K562 (cell line): ENCODE measurements at regions not wholly inside any gene's neighbourhood (a gene's known extent, or its start where the extent isn't known, plus 50 kb on each side); places are given as distances from the start of the nearest gene placed in this dataset.

Experiments used
- ATAC-seq: fragments of 200-7000 bp; cut with Tn5 transposase; 3 replicates; pipeline ENCODE4 v1.9.1; 2020; ENCODE audit warnings: moderate library complexity
- BruUV-seq: library from RNA; stranded (reverse); fragments of 400-500 nt; replicated peaks from 2 replicates; lab custom pipeline; 2021; lab: Mats Ljungman, UMichigan
- CTCF ChIA-PET: fragments of 300-600 bp; formaldehyde crosslinking; extraction: SDS; loops from one replicate; lab custom pipeline; 2021; ENCODE audit warnings: low intra/inter-chr PET ratio; lab: Yijun Ruan, JAX
- POLR2A ChIA-PET: fragments of 300-600, 350-650 bp; sonication (Branson Sonifier 250); formaldehyde crosslinking; extraction: SDS; loops from one replicate; lab custom pipeline; 2021; ENCODE audit warnings: antibody characterized with exemption, inconsistent platforms; lab: Yijun Ruan, JAX
- DNase-seq, 4 experiments: peaks; one replicate each; pipeline versions ENCODE4 v3.0.0 to v3.0.0-alpha.2; 2011 to 2018; ENCODE audit warnings: low spot score in 3 of 4, mixed read lengths in 3 of 4; ENCODE audit errors: extremely low read depth in 1 of 4
- FAIRE-seq: peaks from 2 replicates; lab custom pipeline; 2011; peaks lifted over from hg19 to GRCh38; lab: Jason Lieb, UNC
- H2AFZ ChIP-seq: 2 replicates; pipeline ENCODE4 v1.6.0; 2011; ENCODE audit warnings: low read depth, low read length, control low read depth, inconsistent platforms
- H3K27ac ChIP-seq: fragments of 200-600 bp; 3 replicates; pipeline ENCODE4 v1.8.0; 2011; ENCODE audit warnings: low read depth, mild to moderate bottlenecking, control low read depth, inconsistent platforms, low read length, moderate library complexity, mixed read lengths; ENCODE audit errors: extremely low read depth
- H3K27me3 ChIP-seq, 2 experiments: fragments of 300-600 bp in 1 of 2; 2 replicates in 1 of 2; 3 replicates in 1 of 2; pipeline versions ENCODE4 v1.6.0 to v1.8.0; 2011; ENCODE audit warnings: inconsistent platforms in 2 of 2, low read length in 2 of 2, mild to moderate bottlenecking in 1 of 2, mixed read lengths in 1 of 2, moderate library complexity in 1 of 2; ENCODE audit not compliant: control insufficient read depth in 2 of 2, insufficient read depth in 2 of 2
- H3K36me3 ChIP-seq: fragments of 300-600 bp; 3 replicates; pipeline ENCODE4 v1.8.0; 2011; ENCODE audit warnings: mild to moderate bottlenecking, low read length, inconsistent platforms; ENCODE audit not compliant: control insufficient read depth, insufficient read depth
- H3K4me1 ChIP-seq, 2 experiments: fragments of 200-600 bp in 1 of 2; replicated peaks in 1 of 2; 2 replicates in 1 of 2; 3 replicates in 1 of 2; pipeline versions ENCODE4 v1.5.1 to v1.8.0; 2011; ENCODE audit warnings: inconsistent platforms in 2 of 2, low read length in 2 of 2, mild to moderate bottlenecking in 1 of 2, mixed read lengths in 1 of 2, moderate library complexity in 1 of 2; ENCODE audit not compliant: control insufficient read depth in 2 of 2, insufficient read depth in 2 of 2
- H3K4me2 ChIP-seq: 2 replicates; pipeline ENCODE4 v1.6.1; 2011; ENCODE audit warnings: low read length, control low read depth, inconsistent platforms, mixed read lengths; ENCODE audit not compliant: insufficient read depth
- H3K4me3 ChIP-seq: fragments of 200-600 bp; sonication (generic), shearing (Covaris generic); 2 replicates; pipeline ENCODE4 v1.5.1; 2016; ENCODE audit warnings: control low read depth, inconsistent platforms
- H3K79me2 ChIP-seq: fragments of 200-600 bp; 3 replicates; pipeline ENCODE4 v1.8.0; 2011; ENCODE audit warnings: low read length, inconsistent platforms; ENCODE audit not compliant: control insufficient read depth, insufficient read depth
- H3K9ac ChIP-seq, 2 experiments: 2 replicates each; pipeline versions ENCODE4 v1.6.0 to v1.6.1; 2011; ENCODE audit warnings: low read depth in 2 of 2, low read length in 2 of 2, control low read depth in 1 of 2, inconsistent platforms in 1 of 2, mild to moderate bottlenecking in 1 of 2, mixed read lengths in 1 of 2; ENCODE audit not compliant: insufficient read depth in 1 of 2
- H3K9me1 ChIP-seq: one replicate; pipeline ENCODE4 v1.6.0; 2011; ENCODE audit warnings: inconsistent platforms, mild to moderate bottlenecking, low read length, moderate library complexity; ENCODE audit not compliant: control insufficient read depth, insufficient read depth
- H3K9me3 ChIP-seq: replicated peaks from 2 replicates; pipeline ENCODE4 v1.5.1; 2011; ENCODE audit warnings: low read depth, low read length, inconsistent platforms; ENCODE audit not compliant: control insufficient read depth, insufficient read depth
- H4K20me1 ChIP-seq: replicated peaks from 2 replicates; pipeline ENCODE4 v1.6.1; 2011; ENCODE audit warnings: low read length, inconsistent platforms, mixed read lengths; ENCODE audit not compliant: control insufficient read depth, insufficient read depth
- C11orf30 ChIP-seq: fragments of 450-650 bp; IDR thresholded peaks from 2 replicates; pipeline ENCODE4 v1.6.1; 2016; ENCODE audit warnings: low read depth, mild to moderate bottlenecking
- ESRRA ChIP-seq: fragments of 450-650 bp; IDR thresholded peaks from 2 replicates; pipeline ENCODE4 v1.6.1; 2014; ENCODE audit warnings: low read depth, mild to moderate bottlenecking, moderate library complexity, borderline replicate concordance
- KAT7 ChIP-seq: sonication (generic); formaldehyde crosslinking; IDR thresholded peaks from 2 replicates; pipeline ENCODE4 v1.8.0; 2022; ENCODE audit warnings: missing genetic modification reagents, mild to moderate bottlenecking, borderline replicate concordance
- MAFG ChIP-seq: fragments of 450-650 bp; conservative IDR thresholded peaks from 2 replicates; pipeline ENCODE4 v1.6.1; 2016; ENCODE audit warnings: missing genetic modification characterization, missing compliant biosample characterization
- TAF9B ChIP-seq: fragments of 450-650 bp; IDR thresholded peaks from 2 replicates; pipeline ENCODE4 v1.6.1; 2018; ENCODE audit warnings: mild to moderate bottlenecking; ENCODE audit not compliant: partially characterized antibody
- ZNF316 ChIP-seq: fragments of 450-650 bp; IDR thresholded peaks from 2 replicates; pipeline ENCODE4 v1.6.1; 2016
- ZNF699 ChIP-seq: fragments of 250-450 bp; sonication (Bioruptor Pico); IDR thresholded peaks from 2 replicates; pipeline ENCODE4 v1.8.0; 2021; ENCODE audit warnings: mild to moderate bottlenecking, moderate library complexity; ENCODE audit not compliant: insufficient replicate concordance
- WGBS: fragments of 100-300 bp; shearing (Covaris generic); methylation state at CpG from one replicate; pipeline ENCODE4 v1.1.6; 2016; ENCODE audit warnings: low coverage, mixed read lengths; ENCODE audit not compliant: insufficient coverage; ENCODE audit errors: missing lambda C conversion rate; 5-methylcytosine and 5-hydroxymethylcytosine counted together
- in situ Hi-C: fragments of 300-500 bp; cut with MboI; formaldehyde crosslinking; loops from 4 replicates; pipeline ENCODE4 v1.15.0; 2018; ENCODE audit warnings: inconsistent platforms, mixed read lengths
- intact Hi-C: fragments of 100-400 bp; cut with micrococcal nuclease; formaldehyde crosslinking; loops from 2 replicates; pipeline ENCODE4 v1.14.2; 2022
- TF ChIP-seq, protein P1 (sequence below): fragments of 450-650 bp; IDR thresholded peaks from one replicate; pipeline ENCODE4 v1.6.1; 2018; ENCODE audit warnings: mild to moderate bottlenecking, moderate library complexity; ENCODE audit not compliant: partially characterized antibody
- TF ChIP-seq, protein P2 (sequence below), 2 experiments: IDR thresholded peaks in 1 of 2; conservative IDR thresholded peaks in 1 of 2; 2 replicates each; pipeline ENCODE4 v1.6.1; 2016; ENCODE audit warnings: low read depth in 2 of 2, mild to moderate bottlenecking in 1 of 2, missing compliant biosample characterization in 1 of 2, missing genetic modification characterization in 1 of 2, moderate library complexity in 1 of 2

- TF ChIP-seq, protein P1, sequence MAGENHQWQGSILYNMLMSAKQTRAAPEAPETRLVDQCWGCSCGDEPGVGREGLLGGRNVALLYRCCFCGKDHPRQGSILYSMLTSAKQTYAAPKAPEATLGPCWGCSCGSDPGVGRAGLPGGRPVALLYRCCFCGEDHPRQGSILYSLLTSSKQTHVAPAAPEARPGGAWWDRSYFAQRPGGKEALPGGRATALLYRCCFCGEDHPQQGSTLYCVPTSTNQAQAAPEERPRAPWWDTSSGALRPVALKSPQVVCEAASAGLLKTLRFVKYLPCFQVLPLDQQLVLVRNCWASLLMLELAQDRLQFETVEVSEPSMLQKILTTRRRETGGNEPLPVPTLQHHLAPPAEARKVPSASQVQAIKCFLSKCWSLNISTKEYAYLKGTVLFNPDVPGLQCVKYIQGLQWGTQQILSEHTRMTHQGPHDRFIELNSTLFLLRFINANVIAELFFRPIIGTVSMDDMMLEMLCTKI, result no peak
Observed at GRCh38 chr12:127165567-127166392, 1101.2 kb upstream of the TMEM132C start (continued).

GRCh38 chr12:127169321-127170181 is 1097.4 kb upstream of the TMEM132C start:
- Histone ChIP-seq H3K79me2 (no peaks in the 10 kb centered on the region; the same call in 2 of the 3 replicates), H3K27me3 (no peaks in the 10 kb centered on the region), H3K9me1 (no peaks in the 10 kb centered on the region), H3K9me3 (no peaks in the 10 kb centered on the region), H3K36me3 (peaks cover 6% of the 10 kb centered on the region; the same call in 2 of the 3 replicates), H3K9ac (no peak overlapping the region), H3K27ac (no peak overlapping the region), H2AFZ (no peak overlapping the region), H3K4me2 (no peak overlapping the region), H3K4me3 (no peak overlapping the region), H4K20me1 (no peaks in the 10 kb centered on the region), H3K4me1 (peaks cover 6 to 13% of the 10 kb centered on the region in 2 experiments; a peak in 3 of 5 replicates)
- ChIA-PET POLR2A (interaction anchor here (0.6 to 1.3 kb wide), 3 partner anchors 8 to 193 kb away, joined by 3 to 4 read pairs (median 3); no protein-coding TSS in a partner anchor), CTCF (no interaction called here)
- ATAC-seq, result no peak
- DNase-seq, result no peak
- BruUV-seq, result no TSS peak
- 66% methylated on average over 15 of the region's 15 CpGs for WGBS
- TF ChIP-seq ZNF699 (CRISPR knock-in tag) (no peak), MAFG (tag) (peak; percentile 50; the same call in 1 of the 2 replicates), TAF9B (no peak), C11orf30 (peak; percentile 55), ZNF316 (peak; percentile 73), KAT7 (CRISPR knock-in tag) (no peak), ESRRA (peak; percentile 26; the same call in 1 of the 2 replicates)
- TF ChIP-seq, protein P2, sequence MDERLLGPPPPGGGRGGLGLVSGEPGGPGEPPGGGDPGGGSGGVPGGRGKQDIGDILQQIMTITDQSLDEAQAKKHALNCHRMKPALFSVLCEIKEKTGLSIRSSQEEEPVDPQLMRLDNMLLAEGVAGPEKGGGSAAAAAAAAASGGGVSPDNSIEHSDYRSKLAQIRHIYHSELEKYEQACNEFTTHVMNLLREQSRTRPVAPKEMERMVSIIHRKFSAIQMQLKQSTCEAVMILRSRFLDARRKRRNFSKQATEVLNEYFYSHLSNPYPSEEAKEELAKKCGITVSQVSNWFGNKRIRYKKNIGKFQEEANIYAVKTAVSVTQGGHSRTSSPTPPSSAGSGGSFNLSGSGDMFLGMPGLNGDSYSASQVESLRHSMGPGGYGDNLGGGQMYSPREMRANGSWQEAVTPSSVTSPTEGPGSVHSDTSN (CRISPR knock-in tag; IDR thresholded peaks at IDR 0.05; ENCODE audit: low read depth), result no peak
- TF ChIP-seq, protein P2 (tag; conservative IDR thresholded peaks at IDR 0.05; ENCODE audit: low read depth), result peak; percentile 51
- FAIRE-seq, result peak; percentile 6
- in situ Hi-C loops (no loop called here), intact Hi-C loops (no loop called here)
